NCI-H2196 (cell line): ENCODE measurements at regions not wholly inside any gene's neighbourhood (a gene's known extent, or its start where the extent isn't known, plus 50 kb on each side); places are given as distances from the start of the nearest gene placed in this dataset.
A peak's percentile ranks its signal among the peaks of the same experiment; 100 is the strongest.
"Not testable (repeated sequence)": the region's sequence is repeated elsewhere in the genome, so short reads cannot be mapped to it uniquely, and the experiment has no call there.

ENCODE experiments used
- DNase-seq: peaks from one replicate; lab custom pipeline; 2025; ENCODE audit not compliant: unreplicated experiment; lab: John Stamatoyannopoulos, UW

GRCh38 chr11:130550150-130550549 lies 101.7 kb downstream of the ADAMTS15 start:
- no peak for DNase-seq

GRCh38 chr11:130550984-130551383 lies 102.5 kb downstream of the ADAMTS15 start:
- no peak for DNase-seq

GRCh38 chr11:130551388-130551787 lies 102.9 kb downstream of the ADAMTS15 start:
- no peak for DNase-seq

GRCh38 chr11:130553306-130553705 lies 104.9 kb downstream of the ADAMTS15 start:
- no peak for DNase-seq

- no peak for DNase-seq
These were observed 106.0 kb downstream of the ADAMTS15 start for GRCh38 chr11:130554241-130555055.

GRCh38 chr11:130555251-130555841 lies 106.9 kb downstream of the ADAMTS15 start:
- no peak for DNase-seq

- DNase-seq, result no peak
These were observed 111.7 kb downstream of the ADAMTS15 start for GRCh38 chr11:130560000-130560780.

GRCh38 chr11:130560781-130561109 lies 112.3 kb downstream of the ADAMTS15 start:
- DNase-seq, result no peak

- DNase-seq, result no peak
These were observed 113.0 kb downstream of the ADAMTS15 start for GRCh38 chr11:130561441-130561881.

- DNase-seq, result no peak
These were observed 114.1 kb downstream of the ADAMTS15 start for GRCh38 chr11:130562549-130562948.

GRCh38 chr11:130566360-130566759 lies 117.9 kb downstream of the ADAMTS15 start:
- DNase-seq, result not testable (repeated sequence)

GRCh38 chr11:130571519-130571918 lies 123.1 kb downstream of the ADAMTS15 start:
- no peak for DNase-seq

- no peak for DNase-seq
These were observed 123.6 kb downstream of the ADAMTS15 start for GRCh38 chr11:130571947-130572584.

GRCh38 chr11:130573767-130574166 lies 125.3 kb downstream of the ADAMTS15 start:
- DNase-seq, result no peak

GRCh38 chr11:130574740-130575139 lies 126.3 kb downstream of the ADAMTS15 start:
- no peak for DNase-seq

- DNase-seq, result no peak
These were observed 127.7 kb downstream of the ADAMTS15 start for GRCh38 chr11:130576146-130576545.

GRCh38 chr11:130578738-130579368 lies 130.4 kb downstream of the ADAMTS15 start:
- DNase-seq, result peak; percentile 61

GRCh38 chr11:130580372-130580771 lies 131.9 kb downstream of the ADAMTS15 start:
- DNase-seq, result peak; percentile 32

GRCh38 chr11:130580891-130581492 lies 132.5 kb downstream of the ADAMTS15 start:
- DNase-seq, result no peak

GRCh38 chr11:130581646-130582045 lies 133.2 kb downstream of the ADAMTS15 start:
- DNase-seq, result no peak
